ENCODE measurements at regions not wholly inside any gene's neighbourhood (a gene's known extent, or its start where the extent isn't known, plus 50 kb on each side); places are given as distances from the start of the nearest gene placed in this dataset.

GRCh38 chr9:6133346-6134063 lies 82.1 kb upstream of the IL33 start:
- TF ChIP-seq, protein P1, sequence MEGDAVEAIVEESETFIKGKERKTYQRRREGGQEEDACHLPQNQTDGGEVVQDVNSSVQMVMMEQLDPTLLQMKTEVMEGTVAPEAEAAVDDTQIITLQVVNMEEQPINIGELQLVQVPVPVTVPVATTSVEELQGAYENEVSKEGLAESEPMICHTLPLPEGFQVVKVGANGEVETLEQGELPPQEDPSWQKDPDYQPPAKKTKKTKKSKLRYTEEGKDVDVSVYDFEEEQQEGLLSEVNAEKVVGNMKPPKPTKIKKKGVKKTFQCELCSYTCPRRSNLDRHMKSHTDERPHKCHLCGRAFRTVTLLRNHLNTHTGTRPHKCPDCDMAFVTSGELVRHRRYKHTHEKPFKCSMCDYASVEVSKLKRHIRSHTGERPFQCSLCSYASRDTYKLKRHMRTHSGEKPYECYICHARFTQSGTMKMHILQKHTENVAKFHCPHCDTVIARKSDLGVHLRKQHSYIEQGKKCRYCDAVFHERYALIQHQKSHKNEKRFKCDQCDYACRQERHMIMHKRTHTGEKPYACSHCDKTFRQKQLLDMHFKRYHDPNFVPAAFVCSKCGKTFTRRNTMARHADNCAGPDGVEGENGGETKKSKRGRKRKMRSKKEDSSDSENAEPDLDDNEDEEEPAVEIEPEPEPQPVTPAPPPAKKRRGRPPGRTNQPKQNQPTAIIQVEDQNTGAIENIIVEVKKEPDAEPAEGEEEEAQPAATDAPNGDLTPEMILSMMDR (IDR thresholded peaks at IDR 0.05) = no peak
- TF ChIP-seq NR3C1 (IDR thresholded peaks at IDR 0.05) = no peak
- no peak for TF ChIP-seq KDM1A (IDR thresholded peaks at IDR 0.05; ENCODE audit: low read depth)
- TF ChIP-seq JUN (IDR thresholded peaks at IDR 0.05) = no peak
- TF ChIP-seq RARB (CRISPR knock-in tag; IDR thresholded peaks at IDR 0.05) = no peak
- no peak for TF ChIP-seq USF2 (IDR thresholded peaks at IDR 0.05)
- TF ChIP-seq, protein P2, sequence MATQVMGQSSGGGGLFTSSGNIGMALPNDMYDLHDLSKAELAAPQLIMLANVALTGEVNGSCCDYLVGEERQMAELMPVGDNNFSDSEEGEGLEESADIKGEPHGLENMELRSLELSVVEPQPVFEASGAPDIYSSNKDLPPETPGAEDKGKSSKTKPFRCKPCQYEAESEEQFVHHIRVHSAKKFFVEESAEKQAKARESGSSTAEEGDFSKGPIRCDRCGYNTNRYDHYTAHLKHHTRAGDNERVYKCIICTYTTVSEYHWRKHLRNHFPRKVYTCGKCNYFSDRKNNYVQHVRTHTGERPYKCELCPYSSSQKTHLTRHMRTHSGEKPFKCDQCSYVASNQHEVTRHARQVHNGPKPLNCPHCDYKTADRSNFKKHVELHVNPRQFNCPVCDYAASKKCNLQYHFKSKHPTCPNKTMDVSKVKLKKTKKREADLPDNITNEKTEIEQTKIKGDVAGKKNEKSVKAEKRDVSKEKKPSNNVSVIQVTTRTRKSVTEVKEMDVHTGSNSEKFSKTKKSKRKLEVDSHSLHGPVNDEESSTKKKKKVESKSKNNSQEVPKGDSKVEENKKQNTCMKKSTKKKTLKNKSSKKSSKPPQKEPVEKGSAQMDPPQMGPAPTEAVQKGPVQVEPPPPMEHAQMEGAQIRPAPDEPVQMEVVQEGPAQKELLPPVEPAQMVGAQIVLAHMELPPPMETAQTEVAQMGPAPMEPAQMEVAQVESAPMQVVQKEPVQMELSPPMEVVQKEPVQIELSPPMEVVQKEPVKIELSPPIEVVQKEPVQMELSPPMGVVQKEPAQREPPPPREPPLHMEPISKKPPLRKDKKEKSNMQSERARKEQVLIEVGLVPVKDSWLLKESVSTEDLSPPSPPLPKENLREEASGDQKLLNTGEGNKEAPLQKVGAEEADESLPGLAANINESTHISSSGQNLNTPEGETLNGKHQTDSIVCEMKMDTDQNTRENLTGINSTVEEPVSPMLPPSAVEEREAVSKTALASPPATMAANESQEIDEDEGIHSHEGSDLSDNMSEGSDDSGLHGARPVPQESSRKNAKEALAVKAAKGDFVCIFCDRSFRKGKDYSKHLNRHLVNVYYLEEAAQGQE (IDR thresholded peaks at IDR 0.05) = no peak
- TF ChIP-seq ESRRA (IDR thresholded peaks at IDR 0.05; ENCODE audit: borderline replicate concordance, low read length) = no peak
- TF ChIP-seq EP300 (IDR thresholded peaks at IDR 0.05) = no peak
- no peak for TF ChIP-seq MAZ (IDR thresholded peaks at IDR 0.05; ENCODE audit: borderline replicate concordance, low read depth, low read length)
- TF ChIP-seq ZNF302 (CRISPR knock-in tag; IDR thresholded peaks at IDR 0.05) = no peak
- TF ChIP-seq HDAC2 (IDR thresholded peaks at IDR 0.05) = no peak
- TF ChIP-seq RAD21 (conservative IDR thresholded peaks at IDR 0.05 in 1 of 2, IDR thresholded peaks at IDR 0.05 in 1 of 2) = no peak
